Liver (tissue), 7 donors: ENCODE measurements at regions not wholly inside any gene's neighbourhood (a gene's known extent, or its start where the extent isn't known, plus 50 kb on each side); places are given as distances from the start of the nearest gene placed in this dataset.

Experiments
- DNase-seq: peaks from one replicate; pipeline ENCODE4 v3.0.0-alpha.2; 2017; ENCODE audit warnings: low spot score
- H3K27ac ChIP-seq, 2 donors: one replicate each; pipeline ENCODE4 v1.7.0; 2013; ENCODE audit warnings: inconsistent platforms in 2 of 2, low read length in 2 of 2, control low read depth in 1 of 2, low read depth in 1 of 2, mild to moderate bottlenecking in 1 of 2
- H3K27me3 ChIP-seq, 4 donors: one replicate each; pipeline versions ENCODE4 v1.6.1 to v1.7.0; 2013; ENCODE audit warnings: low read length in 3 of 4, inconsistent platforms in 1 of 4, mild to moderate bottlenecking in 1 of 4, moderate library complexity in 1 of 4; ENCODE audit not compliant: control insufficient read depth in 4 of 4, insufficient read depth in 4 of 4
- H3K36me3 ChIP-seq, 4 donors: one replicate each; pipeline versions ENCODE4 v1.6.1 to v1.7.0; 2013; ENCODE audit warnings: low read length in 3 of 4, mild to moderate bottlenecking in 3 of 4, low read depth in 1 of 4, moderate library complexity in 1 of 4; ENCODE audit not compliant: control insufficient read depth in 4 of 4, insufficient read depth in 3 of 4
- H3K4me1 ChIP-seq, 4 donors: one replicate each; pipeline versions ENCODE4 v1.6.1 to v1.7.0; 2013; ENCODE audit warnings: low read length in 3 of 4, mild to moderate bottlenecking in 3 of 4, moderate library complexity in 1 of 4; ENCODE audit not compliant: control insufficient read depth in 4 of 4, insufficient read depth in 4 of 4
- H3K4me3 ChIP-seq, 3 donors: one replicate each; pipeline versions ENCODE4 v1.6.1 to v1.7.0; 2013; ENCODE audit warnings: low read length in 3 of 3, control low read depth in 1 of 3, low read depth in 1 of 3, mild to moderate bottlenecking in 1 of 3
- H3K9ac ChIP-seq, 2 donors: one replicate each; pipeline ENCODE4 v1.7.0; 2013; ENCODE audit warnings: low read length in 2 of 2, mild to moderate bottlenecking in 2 of 2, moderate library complexity in 2 of 2, control low read depth in 1 of 2, low read depth in 1 of 2
- H3K9me3 ChIP-seq, 4 donors: one replicate each; pipeline versions ENCODE4 v1.6.1 to v1.7.0; 2013; ENCODE audit warnings: low read length in 3 of 4; ENCODE audit not compliant: control insufficient read depth in 4 of 4
- ATF3 ChIP-seq: IDR thresholded peaks from 2 replicates; pipeline ENCODE4 v1.6.1; 2016; ENCODE audit warnings: antibody characterized with exemption
- EGR1 ChIP-seq, 2 donors: IDR thresholded peaks; 2 replicates each; pipeline ENCODE4 v1.6.1; 2016 to 2018; ENCODE audit warnings: antibody characterized with exemption in 2 of 2, low read depth in 2 of 2
- FOXA2 ChIP-seq: IDR thresholded peaks from 2 replicates; pipeline ENCODE4 v1.6.1; 2016; ENCODE audit warnings: antibody characterized with exemption
- GABPA ChIP-seq, 2 donors: IDR thresholded peaks in 1 of 2; conservative IDR thresholded peaks in 1 of 2; 2 replicates each; pipeline ENCODE4 v1.6.1; 2016; ENCODE audit warnings: antibody characterized with exemption in 2 of 2, mild to moderate bottlenecking in 1 of 2, moderate library complexity in 1 of 2
- HNF4A ChIP-seq, 2 donors: conservative IDR thresholded peaks; 2 replicates each; pipeline ENCODE4 v1.6.1; 2016; ENCODE audit warnings: antibody characterized with exemption in 2 of 2, mild to moderate bottlenecking in 2 of 2
- HNF4G ChIP-seq: IDR thresholded peaks from 2 replicates; pipeline ENCODE4 v1.6.1; 2016; ENCODE audit warnings: antibody characterized with exemption
- JUND ChIP-seq, 2 donors: IDR thresholded peaks; 2 replicates each; pipeline ENCODE4 v1.6.1; 2016; ENCODE audit warnings: antibody characterized with exemption in 2 of 2
- MAX ChIP-seq: IDR thresholded peaks from 2 replicates; pipeline ENCODE4 v1.6.1; 2016; ENCODE audit warnings: antibody characterized with exemption
- NR2F2 ChIP-seq: IDR thresholded peaks from 2 replicates; pipeline ENCODE4 v1.6.1; 2016; ENCODE audit warnings: antibody characterized with exemption
- RAD21 ChIP-seq, 2 donors: IDR thresholded peaks; 2 replicates each; pipeline ENCODE4 v1.6.1; 2016; ENCODE audit warnings: antibody characterized with exemption in 2 of 2, mild to moderate bottlenecking in 2 of 2
- RXRA ChIP-seq, 2 donors: IDR thresholded peaks; 2 replicates each; pipeline ENCODE4 v1.6.1; 2017 to 2018; ENCODE audit warnings: antibody characterized with exemption in 2 of 2, mild to moderate bottlenecking in 1 of 2
- SP1 ChIP-seq: IDR thresholded peaks from 2 replicates; pipeline ENCODE4 v1.6.1; 2018; ENCODE audit warnings: antibody characterized with exemption, mild to moderate bottlenecking
- YY1 ChIP-seq: IDR thresholded peaks from 2 replicates; pipeline ENCODE4 v1.6.1; 2016; ENCODE audit warnings: antibody characterized with exemption, mild to moderate bottlenecking
- ZBTB33 ChIP-seq: IDR thresholded peaks from 2 replicates; pipeline ENCODE4 v1.6.1; 2016; ENCODE audit warnings: antibody characterized with exemption
- WGBS: extraction: QIAGEN DNeasy Blood & Tissue Kit; methylation state at CpG from one replicate; pipeline ENCODE4 v1.1.7; 2013; 5-methylcytosine and 5-hydroxymethylcytosine counted together
- TF ChIP-seq, protein P1 (sequence below): IDR thresholded peaks from 2 replicates; pipeline ENCODE4 v1.6.1; 2016; ENCODE audit warnings: antibody characterized with exemption, mild to moderate bottlenecking
- donor health status: healthy.
- donor health status: healthy.
- donor health status: healthy.
- donor health status: healthy.

- no peaks in the 10 kb centered on the region for H3K36me3 ChIP-seq
- 88% methylated on average over 7 of the region's 7 CpGs for whole genome bisulfite sequencing
- H3K9ac ChIP-seq, result no peak overlapping the region
- H3K9me3 ChIP-seq, result no peaks in the 10 kb centered on the region
- peaks cover 0 to 7% (median 0%) of the 10 kb centered on the region in 4 donors for H3K4me1 ChIP-seq
- H3K4me3 ChIP-seq, result no peak overlapping the region
- no peaks in the 10 kb centered on the region for H3K27me3 ChIP-seq
- no peak for DNase-seq
- TF ChIP-seq FOXA2 (no peak), RXRA (IDR thresholded peaks at IDR 0.05) (no peak)
- H3K27ac ChIP-seq, result no peak overlapping the region
Measured at GRCh38 chr13:73833325-73834070, 300.7 kb downstream of the KLF12 start.

DNA sequence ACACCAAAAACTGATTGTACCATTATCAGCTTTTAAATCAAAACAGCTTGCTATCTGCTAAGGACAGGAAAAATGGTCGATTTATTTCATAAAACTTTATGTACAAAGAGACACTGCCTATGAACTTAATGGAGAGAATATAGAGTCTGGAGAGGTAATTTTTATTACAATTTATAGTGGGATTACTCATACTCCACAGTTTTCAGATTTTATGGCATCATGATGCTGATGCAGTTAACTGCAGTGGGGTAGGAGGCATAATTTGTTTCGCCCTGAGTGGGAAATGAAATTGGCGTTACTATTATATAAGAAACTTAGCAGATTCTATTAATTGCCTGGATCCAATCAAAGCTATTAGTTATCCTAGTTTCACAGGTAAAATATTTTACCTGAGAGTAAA, 301.4 kb downstream of the KLF12 start:
- WGBS, result 90% methylated on average over 3 of the region's 3 CpGs
- no peak for TF ChIP-seq HNF4G
- TF ChIP-seq NR2F2, result no peak
- no peak for TF ChIP-seq EGR1 (IDR thresholded peaks at IDR 0.05; ENCODE audit: low read depth in 2 of 2)
- TF ChIP-seq RXRA (IDR thresholded peaks at IDR 0.05), result no peak
- TF ChIP-seq ATF3, result no peak
- TF ChIP-seq RAD21 (IDR thresholded peaks at IDR 0.05), result no peak
- TF ChIP-seq MAX, result no peak
- TF ChIP-seq, protein P1, sequence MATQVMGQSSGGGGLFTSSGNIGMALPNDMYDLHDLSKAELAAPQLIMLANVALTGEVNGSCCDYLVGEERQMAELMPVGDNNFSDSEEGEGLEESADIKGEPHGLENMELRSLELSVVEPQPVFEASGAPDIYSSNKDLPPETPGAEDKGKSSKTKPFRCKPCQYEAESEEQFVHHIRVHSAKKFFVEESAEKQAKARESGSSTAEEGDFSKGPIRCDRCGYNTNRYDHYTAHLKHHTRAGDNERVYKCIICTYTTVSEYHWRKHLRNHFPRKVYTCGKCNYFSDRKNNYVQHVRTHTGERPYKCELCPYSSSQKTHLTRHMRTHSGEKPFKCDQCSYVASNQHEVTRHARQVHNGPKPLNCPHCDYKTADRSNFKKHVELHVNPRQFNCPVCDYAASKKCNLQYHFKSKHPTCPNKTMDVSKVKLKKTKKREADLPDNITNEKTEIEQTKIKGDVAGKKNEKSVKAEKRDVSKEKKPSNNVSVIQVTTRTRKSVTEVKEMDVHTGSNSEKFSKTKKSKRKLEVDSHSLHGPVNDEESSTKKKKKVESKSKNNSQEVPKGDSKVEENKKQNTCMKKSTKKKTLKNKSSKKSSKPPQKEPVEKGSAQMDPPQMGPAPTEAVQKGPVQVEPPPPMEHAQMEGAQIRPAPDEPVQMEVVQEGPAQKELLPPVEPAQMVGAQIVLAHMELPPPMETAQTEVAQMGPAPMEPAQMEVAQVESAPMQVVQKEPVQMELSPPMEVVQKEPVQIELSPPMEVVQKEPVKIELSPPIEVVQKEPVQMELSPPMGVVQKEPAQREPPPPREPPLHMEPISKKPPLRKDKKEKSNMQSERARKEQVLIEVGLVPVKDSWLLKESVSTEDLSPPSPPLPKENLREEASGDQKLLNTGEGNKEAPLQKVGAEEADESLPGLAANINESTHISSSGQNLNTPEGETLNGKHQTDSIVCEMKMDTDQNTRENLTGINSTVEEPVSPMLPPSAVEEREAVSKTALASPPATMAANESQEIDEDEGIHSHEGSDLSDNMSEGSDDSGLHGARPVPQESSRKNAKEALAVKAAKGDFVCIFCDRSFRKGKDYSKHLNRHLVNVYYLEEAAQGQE, result no peak
- TF ChIP-seq ZBTB33, result no peak
- no peak for TF ChIP-seq YY1
- no peak for TF ChIP-seq GABPA (IDR thresholded peaks at IDR 0.05 in 1 of 2, conservative IDR thresholded peaks at IDR 0.05 in 1 of 2)
- no peak for TF ChIP-seq JUND (IDR thresholded peaks at IDR 0.05)
- no peak for TF ChIP-seq SP1
- no peak for TF ChIP-seq HNF4A (conservative IDR thresholded peaks at IDR 0.05)
- H3K27ac ChIP-seq, result no peak overlapping the region
- no peaks in the 10 kb centered on the region for H3K27me3 ChIP-seq
- DNase-seq, result no peak
- no peaks in the 10 kb centered on the region for H3K36me3 ChIP-seq
- peaks cover 0 to 7% (median 0%) of the 10 kb centered on the region in 4 donors for H3K4me1 ChIP-seq
- no peaks in the 10 kb centered on the region for H3K9me3 ChIP-seq
- H3K4me3 ChIP-seq, result no peak overlapping the region
- no peak overlapping the region for H3K9ac ChIP-seq
